ENCODE measurements at regions not wholly inside any gene's neighbourhood (a gene's known extent, or its start where the extent isn't known, plus 50 kb on each side); places are given as distances from the start of the nearest gene placed in this dataset.

- no peak overlapping the region for H3K9ac ChIP-seq (ENCODE audit: extremely low read depth, low read length, poor library complexity, severe bottlenecking)
- DNase-seq = no peak
- H3K4me3 ChIP-seq (ENCODE audit: low read length) = no peak overlapping the region
- Mint-ChIP-seq H3K36me3 (ENCODE audit: low read depth) (no peaks in the 10 kb centered on the region), H3K4me1 (peaks cover 24% of the 10 kb centered on the region), H3K4me3 (no peak overlapping the region), H3K9me3 (no peaks in the 10 kb centered on the region), H3K27me3 (ENCODE audit: insufficient read depth) (no peaks in the 10 kb centered on the region), H3K27ac (no peak overlapping the region)
- H3K27ac ChIP-seq (ENCODE audit: low read depth, low read length) = no peak overlapping the region
- no peaks in the 10 kb centered on the region for H3K9me3 ChIP-seq (ENCODE audit: control insufficient read depth, low read length)
- no peaks in the 10 kb centered on the region for H3K27me3 ChIP-seq (ENCODE audit: control insufficient read depth, insufficient read depth, low read length, poor library complexity, severe bottlenecking)
- 81 to 83% methylated on average over 5 to 7 of the region's 7 CpGs for WGBS, 2 experiments (ENCODE audit: insufficient coverage in 1 of 2, insufficient read length in 1 of 2)
- H3K4me1 ChIP-seq (ENCODE audit: control insufficient read depth, insufficient read depth, low read length) = peaks cover 4% of the 10 kb centered on the region
- no peaks in the 10 kb centered on the region for H3K36me3 ChIP-seq (ENCODE audit: control insufficient read depth, insufficient read depth, low read length)
- TF ChIP-seq CTCF (conservative IDR thresholded peaks at IDR 0.05) = no peak
Measured at GRCh38 chr3:72396899-72397298, 451.3 kb downstream of the SHQ1 start.

- H3K4me1 Mint-ChIP-seq = peaks cover 14% of the 10 kb centered on the region
- H3K9ac ChIP-seq (ENCODE audit: extremely low read depth, low read length, poor library complexity, severe bottlenecking) = no peak overlapping the region
- H3K9me3 Mint-ChIP-seq = no peaks in the 10 kb centered on the region
- no peak overlapping the region for H3K27ac ChIP-seq (ENCODE audit: low read depth, low read length)
- H3K9me3 ChIP-seq (ENCODE audit: control insufficient read depth, low read length) = no peaks in the 10 kb centered on the region
- no peak overlapping the region for H3K4me3 Mint-ChIP-seq
- no peak overlapping the region for H3K27ac Mint-ChIP-seq
- H3K36me3 Mint-ChIP-seq (ENCODE audit: low read depth) = no peaks in the 10 kb centered on the region
- no peaks in the 10 kb centered on the region for H3K27me3 Mint-ChIP-seq (ENCODE audit: insufficient read depth)
- no peak for TF ChIP-seq CTCF (conservative IDR thresholded peaks at IDR 0.05)
- DNase-seq = no peak
- peaks cover 8% of the 10 kb centered on the region for H3K4me1 ChIP-seq (ENCODE audit: control insufficient read depth, insufficient read depth, low read length)
- WGBS, 2 experiments (ENCODE audit: insufficient coverage in 1 of 2, insufficient read length in 1 of 2) = 92% methylated on average over 3 of the region's 3 CpGs; no CpG with 5 or more reads in 1 of the 2 experiments
- H3K4me3 ChIP-seq (ENCODE audit: low read length) = no peak overlapping the region
- H3K36me3 ChIP-seq (ENCODE audit: control insufficient read depth, insufficient read depth, low read length) = no peaks in the 10 kb centered on the region
- H3K27me3 ChIP-seq (ENCODE audit: control insufficient read depth, insufficient read depth, low read length, poor library complexity, severe bottlenecking) = no peaks in the 10 kb centered on the region
Measured at GRCh38 chr3:72395776-72396311, 452.4 kb downstream of the SHQ1 start.

GRCh38 chr3:72393455-72393854, 454.8 kb downstream of the SHQ1 start:
- no peak for DNase-seq
- Mint-ChIP-seq H3K27ac (no peak overlapping the region), H3K4me3 (no peak overlapping the region), H3K27me3 (ENCODE audit: insufficient read depth) (no peaks in the 10 kb centered on the region), H3K36me3 (ENCODE audit: low read depth) (no peaks in the 10 kb centered on the region), H3K9me3 (no peaks in the 10 kb centered on the region), H3K4me1 (peaks cover 24% of the 10 kb centered on the region)
- Histone ChIP-seq H3K9me3 (ENCODE audit: control insufficient read depth, low read length) (no peaks in the 10 kb centered on the region), H3K4me1 (ENCODE audit: control insufficient read depth, insufficient read depth, low read length) (peaks cover 13% of the 10 kb centered on the region), H3K4me3 (ENCODE audit: low read length) (no peak overlapping the region), H3K9ac (ENCODE audit: extremely low read depth, low read length, poor library complexity, severe bottlenecking) (no peak overlapping the region), H3K27me3 (ENCODE audit: control insufficient read depth, insufficient read depth, low read length, poor library complexity, severe bottlenecking) (no peaks in the 10 kb centered on the region), H3K27ac (ENCODE audit: low read depth, low read length) (no peak overlapping the region), H3K36me3 (ENCODE audit: control insufficient read depth, insufficient read depth, low read length) (no peaks in the 10 kb centered on the region)
- 89 to 96% methylated on average over 1 to 2 of the region's 2 CpGs for WGBS, 2 experiments (ENCODE audit: insufficient coverage in 1 of 2, insufficient read length in 1 of 2)
- TF ChIP-seq CTCF (conservative IDR thresholded peaks at IDR 0.05) = no peak
